ENCODE measurements at regions not wholly inside any gene's neighbourhood (a gene's known extent, or its start where the extent isn't known, plus 50 kb on each side); places are given as distances from the start of the nearest gene placed in this dataset.

DNA sequence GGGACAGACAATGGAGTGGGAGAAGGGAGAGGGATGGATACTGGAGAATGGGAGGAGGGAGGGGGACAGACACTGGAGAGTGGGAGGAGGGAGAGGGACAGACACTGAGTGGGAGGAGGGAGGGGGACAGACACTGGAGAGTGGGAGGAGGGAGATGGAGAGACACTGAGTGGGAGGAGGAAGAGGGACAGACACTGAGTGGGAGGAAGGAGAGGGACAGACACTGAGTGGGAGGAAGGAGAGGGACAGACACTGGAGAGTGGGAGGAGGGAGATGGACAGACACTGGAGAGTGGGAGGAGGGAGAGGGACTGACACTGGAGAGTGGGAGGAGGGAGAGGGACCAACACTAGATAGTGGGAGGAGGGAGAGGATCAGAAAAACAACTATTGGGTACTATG is 426.7 kb upstream of the PMFBP1 start:
- TF ChIP-seq, protein P1, sequence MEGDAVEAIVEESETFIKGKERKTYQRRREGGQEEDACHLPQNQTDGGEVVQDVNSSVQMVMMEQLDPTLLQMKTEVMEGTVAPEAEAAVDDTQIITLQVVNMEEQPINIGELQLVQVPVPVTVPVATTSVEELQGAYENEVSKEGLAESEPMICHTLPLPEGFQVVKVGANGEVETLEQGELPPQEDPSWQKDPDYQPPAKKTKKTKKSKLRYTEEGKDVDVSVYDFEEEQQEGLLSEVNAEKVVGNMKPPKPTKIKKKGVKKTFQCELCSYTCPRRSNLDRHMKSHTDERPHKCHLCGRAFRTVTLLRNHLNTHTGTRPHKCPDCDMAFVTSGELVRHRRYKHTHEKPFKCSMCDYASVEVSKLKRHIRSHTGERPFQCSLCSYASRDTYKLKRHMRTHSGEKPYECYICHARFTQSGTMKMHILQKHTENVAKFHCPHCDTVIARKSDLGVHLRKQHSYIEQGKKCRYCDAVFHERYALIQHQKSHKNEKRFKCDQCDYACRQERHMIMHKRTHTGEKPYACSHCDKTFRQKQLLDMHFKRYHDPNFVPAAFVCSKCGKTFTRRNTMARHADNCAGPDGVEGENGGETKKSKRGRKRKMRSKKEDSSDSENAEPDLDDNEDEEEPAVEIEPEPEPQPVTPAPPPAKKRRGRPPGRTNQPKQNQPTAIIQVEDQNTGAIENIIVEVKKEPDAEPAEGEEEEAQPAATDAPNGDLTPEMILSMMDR (IDR thresholded peaks at IDR 0.05; ENCODE audit: poor library complexity), result no peak
- TF ChIP-seq EZH2 (IDR thresholded peaks at IDR 0.05; ENCODE audit: borderline replicate concordance) (no peak), EZH2phosphoT487 (IDR thresholded peaks at IDR 0.05; ENCODE audit: low read depth, severe bottlenecking, unreplicated experiment) (no peak)

Measured in hepatocyte (in vitro differentiated cells).